WTC11 (cell line): ENCODE measurements at regions not wholly inside any gene's neighbourhood (a gene's known extent, or its start where the extent isn't known, plus 50 kb on each side); places are given as distances from the start of the nearest gene placed in this dataset.

Experiments used
- ATAC-seq: fragments of 200-7000 bp; cut with Tn5 transposase; 2 replicates; pipeline ENCODE4 v1.10.0; 2021; ENCODE audit warnings: mild to moderate bottlenecking, moderate library complexity
- CTCF ChIA-PET: fragments of 300-600 bp; sonication (Branson Sonifier 250); formaldehyde crosslinking; loops from one replicate; lab custom pipeline; 2021; ENCODE audit warnings: antibody characterized with exemption; lab: Charles Lee
- POLR2A ChIA-PET: fragments of 350-600 bp; sonication (Branson Sonifier 250); formaldehyde crosslinking; loops from one replicate; lab custom pipeline; 2021; ENCODE audit warnings: antibody characterized with exemption; lab: Charles Lee
- DNase-seq: peaks from one replicate; pipeline ENCODE4 v3.0.0; 2021; ENCODE audit warnings: low spot score
- H3K27ac Mint-ChIP-seq: 2 replicates; pipeline ENCODE4 v1.8.0; 2021; ENCODE audit warnings: mixed read lengths
- H3K27me3 Mint-ChIP-seq: 2 replicates; pipeline ENCODE4 v1.8.0; 2021; ENCODE audit warnings: low read depth, mild to moderate bottlenecking, moderate library complexity, mixed read lengths
- H3K36me3 Mint-ChIP-seq: 2 replicates; pipeline ENCODE4 v1.8.0; 2021; ENCODE audit warnings: mixed read lengths
- H3K4me1 Mint-ChIP-seq: 2 replicates; pipeline ENCODE4 v1.8.0; 2022; ENCODE audit warnings: mixed read lengths
- H3K4me3 Mint-ChIP-seq: 2 replicates; pipeline ENCODE4 v1.8.0; 2021; ENCODE audit warnings: mild to moderate bottlenecking, moderate library complexity, mixed read lengths
- H3K9me3 Mint-ChIP-seq: 2 replicates; pipeline ENCODE4 v1.8.0; 2021; ENCODE audit warnings: mixed read lengths
- ATF1 ChIP-seq: sonication (generic); formaldehyde crosslinking; IDR thresholded peaks from 2 replicates; pipeline ENCODE4 v1.8.1; 2023; ENCODE audit warnings: mild to moderate bottlenecking, moderate library complexity, missing genetic modification reagents
- CBFB ChIP-seq: sonication (generic); formaldehyde crosslinking; IDR thresholded peaks from 2 replicates; pipeline ENCODE4 v1.8.1; 2022; ENCODE audit warnings: mild to moderate bottlenecking, low read depth, missing genetic modification reagents
- CREM ChIP-seq: sonication (generic); formaldehyde crosslinking; IDR thresholded peaks from 2 replicates; pipeline ENCODE4 v1.8.1; 2022; ENCODE audit warnings: mild to moderate bottlenecking, missing genetic modification reagents, moderate library complexity
- FOXK1 ChIP-seq: sonication (generic); formaldehyde crosslinking; IDR thresholded peaks from 2 replicates; pipeline ENCODE4 v1.8.0; 2022; ENCODE audit warnings: mild to moderate bottlenecking, moderate library complexity, missing genetic modification reagents
- FOXP1 ChIP-seq: sonication (generic); formaldehyde crosslinking; IDR thresholded peaks from 2 replicates; pipeline ENCODE4 v1.8.0; 2022; ENCODE audit warnings: missing genetic modification reagents, mild to moderate bottlenecking, moderate library complexity, borderline replicate concordance
- JAZF1 ChIP-seq: fragments of 250-450 bp; sonication (Bioruptor Pico); IDR thresholded peaks from 2 replicates; pipeline ENCODE4 v1.9.0; 2021; ENCODE audit warnings: moderate library complexity, mild to moderate bottlenecking, inconsistent platforms
- MAX ChIP-seq: sonication (generic); formaldehyde crosslinking; IDR thresholded peaks from 2 replicates; pipeline ENCODE4 v1.8.0; 2022; ENCODE audit warnings: mild to moderate bottlenecking, missing genetic modification reagents
- MLX ChIP-seq: sonication (generic); formaldehyde crosslinking; IDR thresholded peaks from 2 replicates; pipeline ENCODE4 v1.8.1; 2023; ENCODE audit warnings: mild to moderate bottlenecking, missing genetic modification reagents, moderate library complexity
- NFE2L1 ChIP-seq: sonication (generic); formaldehyde crosslinking; IDR thresholded peaks from 2 replicates; pipeline ENCODE4 v1.8.1; 2023; ENCODE audit warnings: missing genetic modification reagents
- NR1H2 ChIP-seq: sonication (generic); formaldehyde crosslinking; IDR thresholded peaks from 2 replicates; pipeline ENCODE4 v1.9.0; 2021; ENCODE audit warnings: mild to moderate bottlenecking, moderate library complexity, missing genetic modification reagents
- PREB ChIP-seq: sonication (generic); formaldehyde crosslinking; IDR thresholded peaks from 2 replicates; pipeline ENCODE4 v1.8.1; 2022; ENCODE audit warnings: mild to moderate bottlenecking, missing genetic modification reagents, moderate library complexity, borderline replicate concordance
- PRRX2 ChIP-seq: fragments of 250-450 bp; sonication (Bioruptor Pico); IDR thresholded peaks from 2 replicates; pipeline ENCODE4 v1.8.0; 2021; ENCODE audit warnings: mild to moderate bottlenecking
- SP1 ChIP-seq: sonication (generic); formaldehyde crosslinking; conservative IDR thresholded peaks from 2 replicates; pipeline ENCODE4 v1.8.1; 2022; ENCODE audit warnings: missing genetic modification reagents
- TCF7 ChIP-seq: sonication (generic); formaldehyde crosslinking; IDR thresholded peaks from 2 replicates; pipeline ENCODE4 v1.8.0; 2022; ENCODE audit warnings: mild to moderate bottlenecking, low read depth, missing genetic modification reagents, moderate library complexity
- TEAD1 ChIP-seq: sonication (generic); formaldehyde crosslinking; IDR thresholded peaks from 2 replicates; pipeline ENCODE4 v1.8.0; 2022; ENCODE audit warnings: mild to moderate bottlenecking, missing genetic modification reagents
- TEAD4 ChIP-seq: sonication (generic); formaldehyde crosslinking; IDR thresholded peaks from 2 replicates; pipeline ENCODE4 v1.8.0; 2022; ENCODE audit warnings: mild to moderate bottlenecking, missing genetic modification reagents
- ZNF138 ChIP-seq: sonication (generic); formaldehyde crosslinking; conservative IDR thresholded peaks from 2 replicates; pipeline ENCODE4 v1.8.1; 2022; ENCODE audit warnings: mild to moderate bottlenecking, moderate library complexity, missing genetic modification reagents
- ZNF263 ChIP-seq: sonication (generic); formaldehyde crosslinking; IDR thresholded peaks from 2 replicates; pipeline ENCODE4 v1.8.1; 2022; ENCODE audit warnings: low read depth, mild to moderate bottlenecking, moderate library complexity, missing genetic modification reagents
- ZNF512 ChIP-seq: sonication (generic); formaldehyde crosslinking; IDR thresholded peaks from 2 replicates; pipeline ENCODE4 v1.8.1; 2022; ENCODE audit warnings: missing genetic modification reagents, borderline replicate concordance
- TF ChIP-seq, protein P1 (sequence below): sonication (generic); formaldehyde crosslinking; IDR thresholded peaks from 2 replicates; pipeline ENCODE4 v1.8.0; 2022; ENCODE audit warnings: mild to moderate bottlenecking, missing genetic modification reagents
- TF ChIP-seq, protein P2 (sequence below): fragments of 250-450 bp; sonication (Bioruptor Pico); IDR thresholded peaks from 2 replicates; pipeline ENCODE4 v1.9.0; 2021; ENCODE audit warnings: moderate library complexity, mild to moderate bottlenecking, inconsistent platforms, borderline replicate concordance

GRCh38 chr1:235925016-235925415 lies 58.3 kb upstream of the LYST start:
- no peak overlapping the region for H3K4me3 Mint-ChIP-seq
- no peaks in the 10 kb centered on the region for H3K9me3 Mint-ChIP-seq
- POLR2A ChIA-PET = no interaction called here
- peaks cover 19% of the 10 kb centered on the region for H3K27me3 Mint-ChIP-seq
- no peak for DNase-seq
- H3K4me1 Mint-ChIP-seq = peaks cover 17% of the 10 kb centered on the region
- ATAC-seq = no peak
- no peak overlapping the region for H3K27ac Mint-ChIP-seq
- no peaks in the 10 kb centered on the region for H3K36me3 Mint-ChIP-seq
- no peak for TF ChIP-seq ATF1 (CRISPR knock-in tag)
- TF ChIP-seq PRRX2 (CRISPR knock-in tag) = no peak
- no peak for TF ChIP-seq CREM (CRISPR knock-in tag)
- TF ChIP-seq FOXK1 (CRISPR knock-in tag) = no peak
- TF ChIP-seq, all 79 proteins: peak for 0
- CTCF ChIA-PET = interaction anchor here (0.6 kb wide), 1 partner anchor 76 kb away, joined by 3 read pairs; no protein-coding TSS in a partner anchor

DNA sequence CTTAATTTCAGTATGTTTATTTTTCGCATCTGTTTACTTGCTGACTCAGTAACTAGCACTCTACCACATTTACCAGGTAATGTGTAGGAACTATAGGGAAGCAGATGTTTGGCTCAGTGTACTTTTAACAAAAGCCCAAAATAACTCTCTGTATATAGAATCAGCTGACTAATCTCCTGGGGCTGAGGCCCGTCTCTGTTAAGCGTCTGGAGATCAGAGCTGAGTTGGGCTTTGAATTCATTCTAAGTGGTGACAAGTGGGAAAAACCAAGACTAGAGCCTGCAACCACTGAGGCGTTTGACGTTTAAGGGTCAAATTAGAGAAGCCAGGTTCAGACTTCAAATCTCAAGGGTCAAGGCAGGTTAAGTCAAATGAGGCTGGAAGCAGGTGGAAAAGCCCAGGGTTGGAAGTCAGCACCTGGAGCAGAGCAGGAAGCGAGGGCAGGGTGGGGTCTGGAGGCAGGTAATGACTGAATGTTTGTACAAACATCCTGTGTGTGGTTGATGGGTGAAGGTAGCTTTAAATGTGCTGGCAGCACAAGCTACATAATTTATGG lies 56.8 kb upstream of the LYST start:
- no peaks in the 10 kb centered on the region for H3K9me3 Mint-ChIP-seq
- ATAC-seq (no peak), DNase-seq (no peak)
- H3K27ac Mint-ChIP-seq = no peak overlapping the region
- no peak for TF ChIP-seq MLX
- no peak for TF ChIP-seq TEAD4 (CRISPR knock-in tag)
- TF ChIP-seq ZNF512 = no peak
- no peak for TF ChIP-seq NFE2L1 (CRISPR knock-in tag)
- no peak for TF ChIP-seq JAZF1
- TF ChIP-seq ZNF263 (CRISPR knock-in tag) = no peak
- no peak for TF ChIP-seq PREB (CRISPR knock-in tag)
- TF ChIP-seq, protein P1, sequence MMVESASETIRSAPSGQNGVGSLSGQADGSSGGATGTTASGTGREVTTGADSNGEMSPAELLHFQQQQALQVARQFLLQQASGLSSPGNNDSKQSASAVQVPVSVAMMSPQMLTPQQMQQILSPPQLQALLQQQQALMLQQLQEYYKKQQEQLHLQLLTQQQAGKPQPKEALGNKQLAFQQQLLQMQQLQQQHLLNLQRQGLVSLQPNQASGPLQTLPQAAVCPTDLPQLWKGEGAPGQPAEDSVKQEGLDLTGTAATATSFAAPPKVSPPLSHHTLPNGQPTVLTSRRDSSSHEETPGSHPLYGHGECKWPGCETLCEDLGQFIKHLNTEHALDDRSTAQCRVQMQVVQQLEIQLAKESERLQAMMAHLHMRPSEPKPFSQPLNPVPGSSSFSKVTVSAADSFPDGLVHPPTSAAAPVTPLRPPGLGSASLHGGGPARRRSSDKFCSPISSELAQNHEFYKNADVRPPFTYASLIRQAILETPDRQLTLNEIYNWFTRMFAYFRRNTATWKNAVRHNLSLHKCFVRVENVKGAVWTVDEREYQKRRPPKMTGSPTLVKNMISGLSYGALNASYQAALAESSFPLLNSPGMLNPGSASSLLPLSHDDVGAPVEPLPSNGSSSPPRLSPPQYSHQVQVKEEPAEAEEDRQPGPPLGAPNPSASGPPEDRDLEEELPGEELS (CRISPR knock-in tag) = no peak
- TF ChIP-seq, protein P2, sequence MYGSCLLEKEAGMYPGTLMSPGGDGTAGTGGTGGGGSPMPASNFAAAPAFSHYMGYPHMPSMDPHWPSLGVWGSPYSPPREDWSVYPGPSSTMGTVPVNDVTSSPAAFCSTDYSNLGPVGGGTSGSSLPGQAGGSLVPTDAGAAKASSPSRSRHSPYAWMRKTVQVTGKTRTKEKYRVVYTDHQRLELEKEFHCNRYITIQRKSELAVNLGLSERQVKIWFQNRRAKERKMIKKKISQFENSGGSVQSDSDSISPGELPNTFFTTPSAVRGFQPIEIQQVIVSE (CRISPR knock-in tag) = no peak
- no peak for TF ChIP-seq FOXP1
- TF ChIP-seq TCF7 (CRISPR knock-in tag) = no peak
- TF ChIP-seq MAX (CRISPR knock-in tag) = no peak
- no peak for TF ChIP-seq ZNF138 (CRISPR knock-in tag)
- TF ChIP-seq NR1H2 (CRISPR knock-in tag) = no peak
- no peak for TF ChIP-seq TEAD1 (CRISPR knock-in tag)
- no peak for TF ChIP-seq SP1
- TF ChIP-seq CBFB (CRISPR knock-in tag) = no peak
- H3K27me3 Mint-ChIP-seq = peaks cover 31% of the 10 kb centered on the region
- POLR2A ChIA-PET = no interaction called here
- no peak overlapping the region for H3K4me3 Mint-ChIP-seq
- no peaks in the 10 kb centered on the region for H3K36me3 Mint-ChIP-seq
- peaks cover 27% of the 10 kb centered on the region for H3K4me1 Mint-ChIP-seq
- CTCF ChIA-PET = no interaction called here
